GM12878 (cell line): ENCODE measurements at regions not wholly inside any gene's neighbourhood (a gene's known extent, or its start where the extent isn't known, plus 50 kb on each side); places are given as distances from the start of the nearest gene placed in this dataset.

Source experiments
- CEBPB ChIP-seq, 2 experiments: fragments of 150-350 bp in 1 of 2; IDR thresholded peaks; 2 replicates each; pipeline ENCODE4 v1.6.1; 2012 to 2014; ENCODE audit warnings: low read depth in 2 of 2, low read length in 2 of 2, borderline replicate concordance in 1 of 2, inconsistent platforms in 1 of 2
- EZH2 ChIP-seq: IDR thresholded peaks from 2 replicates; pipeline ENCODE4 v1.6.1; 2012; ENCODE audit warnings: low read depth, mild to moderate bottlenecking, control low read depth, inconsistent platforms, low read length, borderline replicate concordance; ENCODE audit not compliant: control insufficient read depth
- POLR2A ChIP-seq: IDR thresholded peaks from 2 replicates; pipeline ENCODE4 v1.6.1; 2011; ENCODE audit warnings: low read depth, mild to moderate bottlenecking, low read length
- SMC3 ChIP-seq: IDR thresholded peaks from 2 replicates; pipeline ENCODE4 v1.6.1; 2011; ENCODE audit warnings: low read length, improper control_type of control experiment, borderline replicate concordance
- SPI1 ChIP-seq: IDR thresholded peaks from 2 replicates; pipeline ENCODE4 v1.6.1; 2011; ENCODE audit warnings: low read depth, mild to moderate bottlenecking, low read length, moderate library complexity, borderline replicate concordance; ENCODE audit not compliant: insufficient read depth
- TAF1 ChIP-seq: IDR thresholded peaks from 2 replicates; pipeline ENCODE4 v1.6.1; 2011; ENCODE audit warnings: mild to moderate bottlenecking, low read depth, low read length, borderline replicate concordance
- YY1 ChIP-seq: IDR thresholded peaks from 2 replicates; pipeline ENCODE4 v1.6.1; 2011; ENCODE audit warnings: low read depth, mild to moderate bottlenecking, low read length
- ZZZ3 ChIP-seq: IDR thresholded peaks from 2 replicates; pipeline ENCODE4 v1.6.1; 2011; ENCODE audit warnings: low read depth; ENCODE audit not compliant: control insufficient read depth, insufficient read length
- TF ChIP-seq, protein P1 (sequence below), 3 experiments: IDR thresholded peaks in 2 of 3; conservative IDR thresholded peaks in 1 of 3; 2 replicates each; pipeline ENCODE4 v1.5.1; 2011; ENCODE audit warnings: low read depth in 3 of 3, low read length in 3 of 3, mild to moderate bottlenecking in 3 of 3, control low read depth in 2 of 3, moderate library complexity in 2 of 3, inconsistent platforms in 1 of 3, mixed read lengths in 1 of 3; ENCODE audit not compliant: control insufficient read depth in 2 of 3, insufficient read depth in 1 of 3; ENCODE audit errors: extremely low read depth in 1 of 3
- TF ChIP-seq, protein P2 (sequence below): fragments of 450-650 bp; IDR thresholded peaks from 2 replicates; pipeline ENCODE4 v1.6.1; 2017; ENCODE audit warnings: mild to moderate bottlenecking
- TF ChIP-seq, protein P3 (sequence below): fragments of 450-650 bp; formaldehyde crosslinking; IDR thresholded peaks from 2 replicates; pipeline ENCODE4 v1.4.0; 2022; ENCODE audit warnings: mild to moderate bottlenecking, moderate library complexity
- TF ChIP-seq, protein P4 (sequence below): IDR thresholded peaks from 2 replicates; pipeline ENCODE4 v1.6.1; 2011; ENCODE audit warnings: borderline replicate concordance, low read depth, mild to moderate bottlenecking, moderate library complexity, mixed read lengths, low read length; ENCODE audit not compliant: insufficient read depth; ENCODE audit errors: extremely low read length

DNA sequence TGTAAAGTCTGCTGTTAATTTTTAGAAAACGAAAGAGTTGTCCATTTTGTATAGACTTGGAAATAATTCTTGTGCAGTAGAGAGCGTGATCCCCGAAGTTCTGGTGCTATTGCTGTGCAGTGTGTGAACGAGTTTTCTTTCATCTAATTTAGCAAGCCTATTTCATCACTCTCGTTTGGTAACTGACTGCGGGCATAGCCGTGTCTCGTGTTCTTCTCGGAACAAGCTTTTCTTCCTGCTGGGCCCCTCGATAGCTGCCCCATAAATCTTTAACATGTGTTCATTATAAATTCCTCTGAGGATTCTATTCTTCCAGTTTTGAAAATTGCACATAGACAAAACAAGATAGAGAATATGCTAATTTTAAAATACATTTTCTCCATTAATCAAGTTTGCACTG lies 622.0 kb upstream of the PFKP start:
- TF ChIP-seq EZH2 = no peak
- TF ChIP-seq POLR2A = no peak
- TF ChIP-seq, protein P1, sequence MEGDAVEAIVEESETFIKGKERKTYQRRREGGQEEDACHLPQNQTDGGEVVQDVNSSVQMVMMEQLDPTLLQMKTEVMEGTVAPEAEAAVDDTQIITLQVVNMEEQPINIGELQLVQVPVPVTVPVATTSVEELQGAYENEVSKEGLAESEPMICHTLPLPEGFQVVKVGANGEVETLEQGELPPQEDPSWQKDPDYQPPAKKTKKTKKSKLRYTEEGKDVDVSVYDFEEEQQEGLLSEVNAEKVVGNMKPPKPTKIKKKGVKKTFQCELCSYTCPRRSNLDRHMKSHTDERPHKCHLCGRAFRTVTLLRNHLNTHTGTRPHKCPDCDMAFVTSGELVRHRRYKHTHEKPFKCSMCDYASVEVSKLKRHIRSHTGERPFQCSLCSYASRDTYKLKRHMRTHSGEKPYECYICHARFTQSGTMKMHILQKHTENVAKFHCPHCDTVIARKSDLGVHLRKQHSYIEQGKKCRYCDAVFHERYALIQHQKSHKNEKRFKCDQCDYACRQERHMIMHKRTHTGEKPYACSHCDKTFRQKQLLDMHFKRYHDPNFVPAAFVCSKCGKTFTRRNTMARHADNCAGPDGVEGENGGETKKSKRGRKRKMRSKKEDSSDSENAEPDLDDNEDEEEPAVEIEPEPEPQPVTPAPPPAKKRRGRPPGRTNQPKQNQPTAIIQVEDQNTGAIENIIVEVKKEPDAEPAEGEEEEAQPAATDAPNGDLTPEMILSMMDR (IDR thresholded peaks at IDR 0.05 in 2 of 3, conservative IDR thresholded peaks at IDR 0.05 in 1 of 3; ENCODE audit: control insufficient read depth in 2 of 3, extremely low read depth in 1 of 3, insufficient read depth in 1 of 3, low read depth in 3 of 3, low read length in 3 of 3) = no peak
- no peak for TF ChIP-seq CEBPB (IDR thresholded peaks at IDR 0.05; ENCODE audit: borderline replicate concordance in 1 of 2, low read depth in 2 of 2, low read length in 2 of 2)
- TF ChIP-seq, protein P2, sequence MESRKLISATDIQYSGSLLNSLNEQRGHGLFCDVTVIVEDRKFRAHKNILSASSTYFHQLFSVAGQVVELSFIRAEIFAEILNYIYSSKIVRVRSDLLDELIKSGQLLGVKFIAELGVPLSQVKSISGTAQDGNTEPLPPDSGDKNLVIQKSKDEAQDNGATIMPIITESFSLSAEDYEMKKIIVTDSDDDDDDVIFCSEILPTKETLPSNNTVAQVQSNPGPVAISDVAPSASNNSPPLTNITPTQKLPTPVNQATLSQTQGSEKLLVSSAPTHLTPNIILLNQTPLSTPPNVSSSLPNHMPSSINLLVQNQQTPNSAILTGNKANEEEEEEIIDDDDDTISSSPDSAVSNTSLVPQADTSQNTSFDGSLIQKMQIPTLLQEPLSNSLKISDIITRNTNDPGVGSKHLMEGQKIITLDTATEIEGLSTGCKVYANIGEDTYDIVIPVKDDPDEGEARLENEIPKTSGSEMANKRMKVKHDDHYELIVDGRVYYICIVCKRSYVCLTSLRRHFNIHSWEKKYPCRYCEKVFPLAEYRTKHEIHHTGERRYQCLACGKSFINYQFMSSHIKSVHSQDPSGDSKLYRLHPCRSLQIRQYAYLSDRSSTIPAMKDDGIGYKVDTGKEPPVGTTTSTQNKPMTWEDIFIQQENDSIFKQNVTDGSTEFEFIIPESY = no peak
- TF ChIP-seq ZZZ3 = no peak
- TF ChIP-seq, protein P3, sequence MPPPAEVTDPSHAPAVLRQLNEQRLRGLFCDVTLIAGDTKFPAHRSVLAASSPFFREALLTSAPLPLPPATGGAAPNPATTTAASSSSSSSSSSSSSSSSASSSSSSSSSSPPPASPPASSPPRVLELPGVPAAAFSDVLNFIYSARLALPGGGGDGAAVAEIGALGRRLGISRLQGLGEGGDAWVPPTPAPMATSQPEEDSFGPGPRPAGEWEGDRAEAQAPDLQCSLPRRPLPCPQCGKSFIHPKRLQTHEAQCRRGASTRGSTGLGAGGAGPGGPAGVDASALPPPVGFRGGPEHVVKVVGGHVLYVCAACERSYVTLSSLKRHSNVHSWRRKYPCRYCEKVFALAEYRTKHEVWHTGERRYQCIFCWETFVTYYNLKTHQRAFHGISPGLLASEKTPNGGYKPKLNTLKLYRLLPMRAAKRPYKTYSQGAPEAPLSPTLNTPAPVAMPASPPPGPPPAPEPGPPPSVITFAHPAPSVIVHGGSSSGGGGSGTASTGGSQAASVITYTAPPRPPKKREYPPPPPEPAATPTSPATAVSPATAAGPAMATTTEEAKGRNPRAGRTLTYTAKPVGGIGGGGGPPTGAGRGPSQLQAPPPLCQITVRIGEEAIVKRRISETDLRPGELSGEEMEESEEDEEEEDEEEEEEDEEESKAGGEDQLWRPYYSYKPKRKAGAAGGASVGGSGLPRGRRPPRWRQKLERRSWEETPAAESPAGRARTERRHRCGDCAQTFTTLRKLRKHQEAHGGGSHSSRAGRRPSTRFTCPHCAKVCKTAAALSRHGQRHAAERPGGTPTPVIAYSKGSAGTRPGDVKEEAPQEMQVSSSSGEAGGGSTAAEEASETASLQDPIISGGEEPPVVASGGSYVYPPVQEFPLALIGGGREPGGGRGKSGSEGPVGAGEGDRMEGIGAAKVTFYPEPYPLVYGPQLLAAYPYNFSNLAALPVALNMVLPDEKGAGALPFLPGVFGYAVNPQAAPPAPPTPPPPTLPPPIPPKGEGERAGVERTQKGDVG = no peak
- no peak for TF ChIP-seq YY1
- no peak for TF ChIP-seq SPI1
- TF ChIP-seq SMC3 = no peak
- TF ChIP-seq TAF1 = no peak
- TF ChIP-seq, protein P4, sequence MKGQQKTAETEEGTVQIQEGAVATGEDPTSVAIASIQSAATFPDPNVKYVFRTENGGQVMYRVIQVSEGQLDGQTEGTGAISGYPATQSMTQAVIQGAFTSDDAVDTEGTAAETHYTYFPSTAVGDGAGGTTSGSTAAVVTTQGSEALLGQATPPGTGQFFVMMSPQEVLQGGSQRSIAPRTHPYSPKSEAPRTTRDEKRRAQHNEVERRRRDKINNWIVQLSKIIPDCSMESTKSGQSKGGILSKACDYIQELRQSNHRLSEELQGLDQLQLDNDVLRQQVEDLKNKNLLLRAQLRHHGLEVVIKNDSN = no peak
